Kidney (tissue), 13 donors: ENCODE measurements at regions not wholly inside any gene's neighbourhood (a gene's known extent, or its start where the extent isn't known, plus 50 kb on each side); places are given as distances from the start of the nearest gene placed in this dataset.

Experiments
- DNase-seq, 5 donors: peaks; one replicate each; pipeline ENCODE4 v3.0.0-alpha.2; 2013 to 2020
- FAIRE-seq: peaks from 2 replicates; lab custom pipeline; 2012; peaks lifted over from hg19 to GRCh38; lab: Jason Lieb, UNC
- H3K27ac ChIP-seq, 2 donors: one replicate each; pipeline ENCODE4 v1.7.0; 2013; ENCODE audit warnings: low read depth in 2 of 2, low read length in 2 of 2, inconsistent platforms in 1 of 2
- H3K27me3 ChIP-seq: one replicate; pipeline ENCODE4 v1.7.1; 2013; ENCODE audit warnings: low read length, inconsistent platforms; ENCODE audit not compliant: control insufficient read depth, insufficient read depth
- H3K36me3 ChIP-seq, 3 donors: one replicate each; pipeline versions ENCODE4 v1.7.0 to v1.7.1; 2013; ENCODE audit warnings: low read length in 3 of 3, control low read depth in 1 of 3, inconsistent platforms in 1 of 3; ENCODE audit not compliant: insufficient read depth in 3 of 3, control insufficient read depth in 2 of 3
- H3K4me1 ChIP-seq, 3 donors: one replicate each; pipeline versions ENCODE4 v1.7.0 to v1.7.1; 2013; ENCODE audit warnings: low read length in 3 of 3, inconsistent platforms in 1 of 3, low read depth in 1 of 3; ENCODE audit not compliant: control insufficient read depth in 2 of 3, insufficient read depth in 2 of 3
- H3K4me3 ChIP-seq, 3 donors: one replicate each; pipeline versions ENCODE4 v1.7.0 to v1.8.1; 2013; ENCODE audit warnings: low read length in 3 of 3, control low read depth in 1 of 3, inconsistent platforms in 1 of 3
- H3K9ac ChIP-seq, 3 donors: one replicate each; pipeline versions ENCODE4 v1.7.0 to v1.7.1; 2013; ENCODE audit warnings: low read length in 3 of 3, control low read depth in 1 of 3, inconsistent platforms in 1 of 3
- H3K9me3 ChIP-seq, 3 donors: one replicate each; pipeline versions ENCODE4 v1.7.0 to v1.7.1; 2013; ENCODE audit warnings: low read length in 3 of 3, control low read depth in 1 of 3, inconsistent platforms in 1 of 3; ENCODE audit not compliant: control insufficient read depth in 2 of 3, insufficient read depth in 1 of 3
- CTCF ChIP-seq: IDR thresholded peaks from 3 replicates; pipeline ENCODE4 v1.5.1; 2012; ENCODE audit warnings: mild to moderate bottlenecking, moderate library complexity, borderline replicate concordance; ENCODE audit not compliant: insufficient read depth; ENCODE audit errors: extremely low read depth
- intact Hi-C: fragments of 100-400 bp; cut with DNase I; formaldehyde crosslinking; loops from one replicate; pipeline ENCODE4 v1.11.1; 2022
- donor health status: control.
- donor health status: control.
- donor health status: control.
- donor health status: control.
- donor health status: control.
- donor health status: DM: yes; HTN: yes; CAD: no.
- donor health status: Normal renal cell carcinoma (clear cell type).

DNA sequence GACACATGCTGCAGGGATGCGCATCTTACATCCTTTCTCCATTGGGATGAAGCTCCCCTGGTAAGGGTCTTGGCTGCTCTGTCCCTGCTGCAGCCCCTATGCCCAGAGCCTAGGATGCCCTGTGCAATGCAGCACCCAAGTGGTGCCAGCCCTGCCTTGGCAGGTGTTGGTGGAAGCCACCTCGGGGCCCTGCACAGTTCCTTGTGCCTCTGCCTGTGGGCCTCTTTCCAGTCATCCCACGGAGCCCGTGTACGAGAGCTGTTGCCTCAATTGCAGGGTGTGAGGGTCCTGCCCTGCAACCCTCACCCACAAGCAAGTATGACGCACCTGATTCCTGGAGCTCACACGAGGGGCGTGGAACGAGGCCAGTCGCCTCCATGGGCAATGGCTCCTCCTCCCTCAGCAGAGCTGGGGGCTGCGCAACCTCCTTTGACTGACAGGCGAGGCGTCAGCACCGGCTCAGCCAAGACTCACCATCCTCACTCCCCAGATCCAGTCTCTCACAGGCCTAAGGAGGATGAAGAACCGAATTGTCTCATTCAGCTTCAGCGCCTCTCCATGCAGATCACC lies 719.6 kb downstream of the BRD1 start:
- no peak overlapping the region for H3K9ac ChIP-seq
- TF ChIP-seq CTCF, result no peak
- intact Hi-C loops, result no loop called here
- no peak overlapping the region for H3K4me3 ChIP-seq
- H3K27ac ChIP-seq, result no peak overlapping the region
- H3K27me3 ChIP-seq, result peaks cover 2% of the 10 kb centered on the region
- DNase-seq (peak in 1 of 5 donors; percentile 57), FAIRE-seq (no peak)
- H3K9me3 ChIP-seq, result peaks cover 0 to 1% (median 0%) of the 10 kb centered on the region in 3 donors
- H3K4me1 ChIP-seq, result no peaks in the 10 kb centered on the region
- no peaks in the 10 kb centered on the region for H3K36me3 ChIP-seq

- Histone ChIP-seq H3K27ac (no peak overlapping the region), H3K4me1 (no peaks in the 10 kb centered on the region), H3K27me3 (peaks cover 2% of the 10 kb centered on the region), H3K36me3 (no peaks in the 10 kb centered on the region), H3K9ac (no peak overlapping the region), H3K9me3 (peaks cover 0 to 1% (median 0%) of the 10 kb centered on the region in 3 donors), H3K4me3 (no peak overlapping the region)
- intact Hi-C loops, result no loop called here
- FAIRE-seq (no peak), DNase-seq (peak in 1 of 5 donors; percentile 32)
- TF ChIP-seq CTCF, result no peak
Measured at GRCh38 chr22:49107561-49107960, 720.1 kb downstream of the BRD1 start.

DNA sequence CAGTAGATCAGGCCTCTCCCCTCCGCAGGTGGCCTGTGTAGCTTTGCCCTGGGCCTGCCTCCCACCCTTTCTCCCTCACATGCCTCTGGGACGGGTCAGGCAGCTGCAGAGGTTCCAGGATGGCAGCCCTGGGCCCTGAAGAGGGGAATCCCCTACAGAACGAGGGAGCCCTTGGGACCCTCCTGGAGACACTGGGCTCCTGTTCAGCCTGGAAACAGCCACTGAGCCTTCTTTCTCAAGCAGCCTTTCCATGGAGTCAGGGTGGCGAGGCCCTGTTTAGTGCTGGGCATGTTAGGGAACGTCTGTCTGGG lies 720.9 kb downstream of the BRD1 start:
- no peak overlapping the region for H3K9ac ChIP-seq
- H3K36me3 ChIP-seq, result no peaks in the 10 kb centered on the region
- TF ChIP-seq CTCF, result no peak
- DNase-seq (peak in 1 of 5 donors; percentile 43), FAIRE-seq (no peak)
- no peak overlapping the region for H3K4me3 ChIP-seq
- intact Hi-C loops, result no loop called here
- no peak overlapping the region for H3K27ac ChIP-seq
- peaks cover 0 to 1% (median 0%) of the 10 kb centered on the region in 3 donors for H3K9me3 ChIP-seq
- H3K4me1 ChIP-seq, result no peaks in the 10 kb centered on the region
- H3K27me3 ChIP-seq, result peaks cover 2% of the 10 kb centered on the region
